ENCODE measurements at regions not wholly inside any gene's neighbourhood (a gene's known extent, or its start where the extent isn't known, plus 50 kb on each side); places are given as distances from the start of the nearest gene placed in this dataset.
"Not testable (repeated sequence)": the region's sequence is repeated elsewhere in the genome, so short reads cannot be mapped to it uniquely, and the experiment has no call there.

DNA sequence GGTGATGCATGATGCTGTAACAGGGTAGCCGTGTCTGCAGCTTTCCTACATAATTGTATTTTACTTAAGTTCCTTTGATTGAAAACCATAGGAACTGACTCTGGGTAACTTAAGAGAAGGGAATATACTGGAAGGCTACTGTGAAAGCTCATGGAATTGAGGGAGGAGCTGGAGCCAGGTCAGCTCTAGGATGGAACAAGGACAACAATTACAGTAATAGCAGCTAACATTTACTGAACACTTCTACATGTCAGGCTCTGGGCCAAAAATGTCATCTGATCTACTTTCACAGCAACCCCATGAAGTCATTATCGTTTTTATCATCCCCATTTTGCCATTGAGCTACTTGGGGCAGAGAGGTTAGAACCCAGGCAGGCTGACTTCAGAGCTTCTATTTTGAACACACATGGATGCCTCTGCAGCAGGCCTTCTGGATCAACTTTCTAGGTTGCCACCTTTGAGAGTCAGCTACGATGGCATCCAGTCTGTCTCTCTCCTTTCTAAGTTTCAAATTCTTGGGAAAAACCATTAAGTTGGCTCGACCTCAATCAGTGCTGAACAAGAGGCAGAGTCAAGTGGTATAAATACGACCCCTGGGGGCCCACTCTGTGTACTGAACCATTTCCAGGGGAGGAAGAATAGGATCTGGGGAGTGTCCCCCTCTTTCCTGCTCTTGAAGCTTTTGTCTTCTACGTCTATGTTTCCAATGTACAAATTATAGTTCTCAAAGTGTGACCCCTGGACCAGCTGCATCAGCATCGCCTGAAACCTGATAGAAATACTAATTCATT is 272.3 kb upstream of the PLPP4 start:
- H3K27ac ChIP-seq (replicated peaks): no peak overlapping the region
- TF ChIP-seq POLR2AphosphoS5 (IDR thresholded peaks at IDR 0.05; ENCODE audit: low read depth) (no peak), GABPA (IDR thresholded peaks at IDR 0.05; ENCODE audit: low read depth) (no peak), CTCF (IDR thresholded peaks at IDR 0.05; ENCODE audit: insufficient read depth, low read length) (no peak), SPI1 (IDR thresholded peaks at IDR 0.05; ENCODE audit: borderline replicate concordance, low read depth) (no peak)
- TF ChIP-seq, protein P1, sequence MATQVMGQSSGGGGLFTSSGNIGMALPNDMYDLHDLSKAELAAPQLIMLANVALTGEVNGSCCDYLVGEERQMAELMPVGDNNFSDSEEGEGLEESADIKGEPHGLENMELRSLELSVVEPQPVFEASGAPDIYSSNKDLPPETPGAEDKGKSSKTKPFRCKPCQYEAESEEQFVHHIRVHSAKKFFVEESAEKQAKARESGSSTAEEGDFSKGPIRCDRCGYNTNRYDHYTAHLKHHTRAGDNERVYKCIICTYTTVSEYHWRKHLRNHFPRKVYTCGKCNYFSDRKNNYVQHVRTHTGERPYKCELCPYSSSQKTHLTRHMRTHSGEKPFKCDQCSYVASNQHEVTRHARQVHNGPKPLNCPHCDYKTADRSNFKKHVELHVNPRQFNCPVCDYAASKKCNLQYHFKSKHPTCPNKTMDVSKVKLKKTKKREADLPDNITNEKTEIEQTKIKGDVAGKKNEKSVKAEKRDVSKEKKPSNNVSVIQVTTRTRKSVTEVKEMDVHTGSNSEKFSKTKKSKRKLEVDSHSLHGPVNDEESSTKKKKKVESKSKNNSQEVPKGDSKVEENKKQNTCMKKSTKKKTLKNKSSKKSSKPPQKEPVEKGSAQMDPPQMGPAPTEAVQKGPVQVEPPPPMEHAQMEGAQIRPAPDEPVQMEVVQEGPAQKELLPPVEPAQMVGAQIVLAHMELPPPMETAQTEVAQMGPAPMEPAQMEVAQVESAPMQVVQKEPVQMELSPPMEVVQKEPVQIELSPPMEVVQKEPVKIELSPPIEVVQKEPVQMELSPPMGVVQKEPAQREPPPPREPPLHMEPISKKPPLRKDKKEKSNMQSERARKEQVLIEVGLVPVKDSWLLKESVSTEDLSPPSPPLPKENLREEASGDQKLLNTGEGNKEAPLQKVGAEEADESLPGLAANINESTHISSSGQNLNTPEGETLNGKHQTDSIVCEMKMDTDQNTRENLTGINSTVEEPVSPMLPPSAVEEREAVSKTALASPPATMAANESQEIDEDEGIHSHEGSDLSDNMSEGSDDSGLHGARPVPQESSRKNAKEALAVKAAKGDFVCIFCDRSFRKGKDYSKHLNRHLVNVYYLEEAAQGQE (IDR thresholded peaks at IDR 0.05; ENCODE audit: insufficient replicate concordance, low read depth): no peak
- no peak for DNase-seq (ENCODE audit: low read depth in 1 of 2, low spot score in 1 of 2)
- peaks cover 4% of the 10 kb centered on the region for H3K27me3 ChIP-seq (ENCODE audit: insufficient read depth, poor library complexity, severe bottlenecking)
- no peak overlapping the region for H3K4me3 ChIP-seq (replicated peaks; ENCODE audit: insufficient read depth, low read length)

DNA sequence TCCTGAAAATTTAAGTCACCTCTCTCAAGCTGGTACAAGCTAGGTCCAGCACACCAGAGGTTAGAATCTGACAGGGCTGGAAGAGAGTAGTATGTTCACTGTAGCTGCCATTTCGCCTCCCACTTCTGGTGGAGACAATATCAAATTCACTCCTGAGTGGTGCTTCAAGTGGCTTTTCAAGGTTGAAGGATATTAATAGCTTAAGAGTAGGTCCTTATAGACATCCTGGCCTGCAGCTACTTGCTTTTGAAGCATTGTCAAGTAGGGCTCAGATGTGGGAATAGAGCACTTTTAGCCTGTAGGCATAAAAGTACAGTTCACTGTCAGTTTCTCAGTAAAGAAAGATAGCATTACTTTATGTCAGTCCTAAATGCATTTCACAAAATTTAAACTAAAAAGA is 270.5 kb upstream of the PLPP4 start:
- TF ChIP-seq SPI1 (IDR thresholded peaks at IDR 0.05; ENCODE audit: borderline replicate concordance, low read depth) (no peak), GABPA (IDR thresholded peaks at IDR 0.05; ENCODE audit: low read depth) (no peak), CTCF (IDR thresholded peaks at IDR 0.05; ENCODE audit: insufficient read depth, low read length) (no peak), POLR2AphosphoS5 (IDR thresholded peaks at IDR 0.05; ENCODE audit: low read depth) (no peak)
- TF ChIP-seq, protein P1 (IDR thresholded peaks at IDR 0.05; ENCODE audit: insufficient replicate concordance, low read depth): no peak
- Histone ChIP-seq H3K27ac (replicated peaks) (no peak overlapping the region), H3K4me3 (replicated peaks; ENCODE audit: insufficient read depth, low read length) (no peak overlapping the region), H3K27me3 (ENCODE audit: insufficient read depth, poor library complexity, severe bottlenecking) (peaks cover 6% of the 10 kb centered on the region)
- DNase-seq (ENCODE audit: low read depth in 1 of 2, low spot score in 1 of 2): no peak

DNA sequence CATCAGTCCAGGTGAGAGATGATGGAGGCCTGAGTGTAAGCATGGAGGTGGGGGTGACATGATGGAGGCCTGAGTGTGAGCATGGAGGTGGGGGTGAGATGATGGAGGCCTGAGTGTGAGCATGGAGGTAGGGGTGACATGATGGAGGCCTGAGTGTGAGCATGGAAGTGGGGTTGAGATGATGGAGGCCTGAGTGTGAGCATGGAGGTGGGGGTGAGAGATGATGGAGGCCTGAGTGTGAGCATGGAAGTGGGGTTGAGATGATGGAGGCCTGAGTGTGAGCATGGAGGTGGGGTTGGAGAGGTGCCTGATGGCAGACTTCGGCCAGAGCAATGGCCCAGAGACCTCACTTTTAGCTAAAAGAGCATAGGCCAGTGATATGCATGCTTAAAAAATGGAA is 269.9 kb upstream of the PLPP4 start:
- not testable (repeated sequence) for H3K27ac ChIP-seq (replicated peaks); H3K27me3 ChIP-seq (ENCODE audit: insufficient read depth, poor library complexity, severe bottlenecking); H3K4me3 ChIP-seq (replicated peaks; ENCODE audit: insufficient read depth, low read length); DNase-seq (ENCODE audit: low read depth in 1 of 2, low spot score in 1 of 2)

DNA sequence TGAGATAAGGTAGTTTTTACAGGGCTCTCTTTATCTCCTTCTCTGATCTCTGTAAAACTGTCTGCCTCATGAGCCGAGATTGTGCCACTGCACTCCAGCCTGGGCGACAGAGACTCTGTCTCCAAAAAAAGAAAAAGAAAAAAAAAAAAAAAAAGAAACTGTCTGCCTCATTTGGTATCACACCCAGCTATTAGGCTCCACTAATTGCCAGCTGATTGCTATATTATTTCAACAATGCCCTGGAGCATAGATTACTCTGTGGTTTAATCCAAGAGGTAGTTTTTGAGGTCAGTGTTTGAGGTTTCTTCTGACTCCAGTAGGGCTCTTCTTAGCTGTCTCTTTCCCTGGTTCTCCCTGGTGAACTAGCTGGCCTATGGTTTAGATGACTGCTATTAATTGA is 268.1 kb upstream of the PLPP4 start:
- TF ChIP-seq POLR2AphosphoS5 (IDR thresholded peaks at IDR 0.05; ENCODE audit: low read depth) (no peak), CTCF (IDR thresholded peaks at IDR 0.05; ENCODE audit: insufficient read depth, low read length) (no peak), GABPA (IDR thresholded peaks at IDR 0.05; ENCODE audit: low read depth) (no peak), SPI1 (IDR thresholded peaks at IDR 0.05; ENCODE audit: borderline replicate concordance, low read depth) (no peak)
- TF ChIP-seq, protein P1 (IDR thresholded peaks at IDR 0.05; ENCODE audit: insufficient replicate concordance, low read depth): no peak
- no peak for DNase-seq (ENCODE audit: low read depth in 1 of 2, low spot score in 1 of 2)
- peaks cover 3% of the 10 kb centered on the region for H3K27me3 ChIP-seq (ENCODE audit: insufficient read depth, poor library complexity, severe bottlenecking)
- no peak overlapping the region for H3K4me3 ChIP-seq (replicated peaks; ENCODE audit: insufficient read depth, low read length)
- no peak overlapping the region for H3K27ac ChIP-seq (replicated peaks)

Data from HL-60 (cell line).